DMS53 (cell line): ENCODE measurements at regions not wholly inside any gene's neighbourhood (a gene's known extent, or its start where the extent isn't known, plus 50 kb on each side); places are given as distances from the start of the nearest gene placed in this dataset.
A peak's percentile ranks its signal among the peaks of the same experiment; 100 is the strongest.

Source experiments
- DNase-seq: peaks from one replicate; lab custom pipeline; 2025; lab: John Stamatoyannopoulos, UW

- DNase-seq, result no peak
Observed at GRCh38 chr15:81484086-81484955, 110.3 kb upstream of the TMC3 start.

DNA sequence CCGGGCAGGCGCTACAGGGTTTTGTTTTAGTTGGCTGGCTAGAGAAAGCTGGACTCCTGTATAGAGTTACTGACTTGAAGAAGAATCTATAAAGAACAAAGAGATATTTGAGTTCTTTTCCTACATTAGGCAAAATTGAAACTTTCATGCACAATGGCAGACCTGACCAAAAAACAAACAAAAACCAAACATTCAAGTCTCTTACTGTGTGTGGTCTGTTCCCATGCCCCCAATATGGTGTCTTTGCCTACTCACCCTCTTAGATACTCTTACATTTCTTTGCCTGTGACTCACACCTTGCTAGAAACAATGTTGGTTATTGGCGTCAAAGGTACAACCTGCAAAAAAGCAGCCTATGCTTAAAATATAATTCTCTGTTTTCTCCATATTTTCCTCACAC, 109.5 kb upstream of the TMC3 start:
- no peak for DNase-seq

DNA sequence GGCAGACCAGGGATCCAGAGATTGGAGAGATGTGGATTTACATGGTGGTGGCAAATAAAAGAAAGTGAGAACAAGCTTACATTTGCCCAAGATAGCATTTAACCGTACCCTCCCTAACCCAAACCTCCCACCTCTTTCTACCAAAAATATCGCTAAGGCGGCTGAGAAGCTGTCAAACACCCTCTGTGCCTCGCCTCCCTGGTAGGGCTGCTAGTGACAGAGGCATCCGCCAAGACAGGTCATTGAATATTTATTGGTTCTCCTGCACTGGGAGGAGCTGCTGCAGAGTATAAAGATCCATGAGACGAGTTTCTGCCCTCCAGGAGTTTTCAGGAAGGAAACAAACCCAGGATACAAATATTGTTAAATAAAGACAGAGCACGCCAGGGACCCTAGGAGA, 107.3 kb upstream of the TMC3 start:
- no peak for DNase-seq

DNA sequence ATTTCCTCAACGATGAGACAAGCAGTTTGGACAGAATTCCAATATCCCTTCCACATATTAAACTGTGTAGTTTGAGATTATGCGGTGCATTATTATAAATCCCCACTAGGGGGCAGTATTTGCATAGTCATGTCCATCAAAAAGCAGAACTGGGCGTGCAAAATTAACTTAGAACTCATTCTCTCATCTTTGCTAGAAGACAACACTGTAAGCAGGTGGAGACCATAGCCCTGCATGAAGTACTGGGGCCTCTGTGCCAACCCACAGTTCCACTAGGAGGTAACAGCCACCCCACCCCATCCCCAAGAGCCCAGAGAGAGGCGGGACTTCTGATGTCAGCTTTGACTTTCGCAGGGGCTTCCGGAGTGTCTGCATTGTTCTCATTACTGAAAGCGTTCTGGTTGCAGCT, 106.6 kb upstream of the TMC3 start:
- peak; percentile 73 for DNase-seq

DNA sequence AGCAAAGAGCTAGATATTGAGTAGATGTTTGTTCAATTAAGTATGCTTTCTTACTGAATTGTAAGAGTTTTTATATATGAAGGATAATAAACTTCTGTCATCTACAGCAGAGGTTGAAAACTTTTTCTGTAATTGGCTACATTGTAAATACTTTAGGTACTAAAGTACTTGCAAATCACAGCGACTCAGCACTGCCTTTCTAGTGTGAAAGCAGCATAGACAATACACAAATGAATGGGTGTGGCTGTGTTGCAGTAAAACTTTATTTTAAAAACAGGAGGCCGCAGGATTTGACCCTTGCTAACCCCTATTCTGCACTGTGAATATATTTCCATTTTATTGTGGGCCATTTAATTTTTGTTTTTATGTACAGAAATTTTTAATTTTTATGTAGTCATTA, 104.3 kb upstream of the TMC3 start:
- no peak for DNase-seq

DNA sequence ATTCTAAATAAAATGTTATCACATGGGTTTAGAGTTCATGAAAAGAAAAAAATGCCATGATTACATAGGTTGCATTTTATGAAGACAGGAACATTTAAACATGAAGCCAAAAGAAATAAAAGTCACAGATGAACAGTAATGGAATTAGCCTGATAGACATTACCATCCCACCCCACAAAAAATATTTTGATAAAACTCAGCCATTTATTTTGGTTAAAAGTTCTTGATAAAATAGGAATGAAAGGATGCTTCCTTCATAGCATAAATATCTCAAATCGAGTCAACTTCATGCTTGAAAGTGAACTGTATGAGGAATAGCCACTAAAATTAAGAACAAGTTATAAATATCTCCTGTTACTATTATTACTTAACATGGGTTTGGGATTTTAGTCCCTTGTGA, 101.9 kb upstream of the TMC3 start:
- DNase-seq, result no peak

DNA sequence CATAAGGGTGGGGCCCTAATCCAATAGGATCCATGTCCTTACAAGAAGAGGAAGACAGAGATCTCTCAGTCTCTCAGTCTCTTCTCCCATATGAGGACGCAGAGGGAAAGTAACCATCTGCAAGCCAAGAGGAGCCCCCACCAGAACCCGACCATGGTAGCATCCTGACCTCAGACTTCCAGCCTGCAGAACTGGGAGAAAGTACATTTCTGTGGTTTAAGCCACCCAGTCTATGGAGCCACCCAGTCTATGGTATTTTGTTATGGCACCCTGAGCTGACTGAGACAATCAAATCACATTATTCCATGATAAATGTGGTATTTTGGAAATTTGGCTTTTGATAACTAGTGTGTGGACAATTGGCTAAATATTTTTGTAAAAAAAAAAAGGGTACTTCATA, 101.5 kb upstream of the TMC3 start:
- DNase-seq, result no peak

- DNase-seq, result no peak
Observed at GRCh38 chr15:81473946-81474345, 99.9 kb upstream of the TMC3 start.

GRCh38 chr15:81473177-81473576, 99.2 kb upstream of the TMC3 start:
- no peak for DNase-seq

DNA sequence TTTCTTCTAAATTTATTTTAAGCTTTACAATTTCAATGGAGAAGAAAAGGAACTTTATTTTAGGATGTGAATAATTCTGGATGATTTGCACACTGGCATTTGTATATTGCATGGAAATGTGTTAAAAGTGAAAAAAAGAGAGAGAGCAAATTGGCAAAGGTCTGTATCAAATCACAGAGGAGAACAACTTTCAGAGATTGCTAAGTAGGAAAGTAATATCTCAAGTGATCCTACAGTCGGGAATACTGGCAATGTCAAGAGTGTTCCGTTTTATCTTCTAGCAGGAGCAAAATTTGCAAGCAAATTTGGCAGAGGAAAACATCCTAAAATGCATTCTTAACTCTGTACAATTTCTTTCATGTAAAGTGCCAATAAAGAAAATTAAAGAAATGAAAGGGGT, 97.1 kb upstream of the TMC3 start:
- no peak for DNase-seq

DNA sequence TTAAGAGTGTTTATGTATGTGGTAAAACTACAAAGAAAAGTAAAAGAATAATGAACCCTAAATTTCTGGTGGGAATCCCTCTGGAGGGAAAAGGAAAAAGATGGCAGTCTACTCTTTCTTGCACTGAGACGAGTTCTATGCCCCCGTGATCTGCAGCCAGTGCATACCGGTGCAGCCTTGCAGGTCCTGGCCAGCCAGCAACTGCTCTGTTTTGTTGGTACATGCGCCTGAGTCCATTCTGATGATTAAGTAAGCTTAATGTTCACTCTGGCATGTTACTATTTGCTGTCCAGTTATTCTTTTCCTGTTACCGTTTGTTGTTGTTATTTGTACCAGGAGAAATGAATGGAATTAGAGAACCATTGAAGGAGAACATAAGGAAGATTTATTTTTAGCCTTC, 95.1 kb upstream of the TMC3 start:
- DNase-seq, result no peak

DNA sequence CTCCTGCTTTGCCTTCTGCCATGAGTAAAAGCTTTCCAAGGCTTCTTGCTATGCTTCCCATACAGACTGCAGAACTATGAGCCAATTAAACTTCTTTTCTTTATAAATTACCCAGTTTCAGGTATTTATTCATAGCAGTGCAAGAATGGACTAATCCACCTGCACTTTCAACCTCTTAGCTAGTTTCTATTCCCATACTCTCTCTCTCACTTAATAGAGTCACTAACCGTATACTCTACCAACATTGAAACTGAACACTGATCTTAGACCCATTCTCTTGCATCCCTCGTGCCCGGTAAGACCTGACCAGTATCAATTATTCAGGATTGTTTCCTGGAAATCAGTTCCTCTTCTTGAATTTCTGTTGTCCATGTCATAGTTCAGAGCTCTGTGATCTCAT, 92.7 kb upstream of the TMC3 start:
- DNase-seq, result no peak

GRCh38 chr15:81454024-81454423, 80.0 kb upstream of the TMC3 start:
- DNase-seq, result peak; percentile 56

DNA sequence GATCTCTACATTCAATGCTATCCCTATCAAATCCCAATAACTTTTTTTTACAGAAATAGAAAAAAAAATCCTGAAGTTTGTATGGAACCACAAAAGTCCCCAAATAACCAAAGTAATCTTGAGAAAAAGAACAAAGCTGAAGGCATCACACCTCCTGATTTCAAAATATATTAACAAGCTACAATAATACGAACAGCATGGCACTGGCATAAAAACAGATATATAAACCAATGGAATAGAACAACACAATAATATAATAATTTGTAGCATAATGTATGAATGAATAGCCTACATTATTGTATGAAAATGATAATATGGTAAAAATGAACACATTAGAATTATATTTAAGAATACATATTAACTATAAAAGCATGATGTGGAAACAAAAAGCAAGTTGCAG, 76.7 kb upstream of the TMC3 start:
- DNase-seq, result no peak

DNA sequence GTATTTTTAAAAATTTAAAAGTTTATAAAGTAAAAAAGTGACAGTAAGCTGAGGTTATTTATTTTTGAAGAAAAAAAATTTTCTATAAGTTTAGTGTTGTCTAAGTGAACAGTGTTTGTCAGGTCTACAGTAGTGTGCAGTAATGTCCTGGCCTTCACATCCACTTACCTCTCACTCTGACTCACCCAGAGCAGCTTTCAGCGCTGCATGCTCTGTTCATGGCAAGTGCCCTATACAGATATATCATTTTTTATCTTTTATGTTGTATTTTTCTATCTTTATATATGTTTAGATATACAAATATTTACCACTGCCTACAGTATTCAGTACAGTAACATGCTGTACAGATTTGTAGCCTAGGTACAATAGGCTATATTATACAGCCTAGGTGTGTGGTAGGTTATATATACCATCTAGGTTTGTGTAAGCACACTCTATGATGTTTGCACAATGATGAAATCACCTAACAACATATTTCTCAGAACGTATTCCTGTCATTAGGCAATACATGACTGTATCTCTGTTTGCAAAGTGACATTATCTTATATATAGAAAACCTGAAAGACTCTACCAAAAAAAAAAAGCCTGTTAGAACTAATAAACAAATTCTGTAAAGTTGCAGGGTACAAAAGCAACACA, 75.9 kb upstream of the TMC3 start:
- peak; percentile 87 for DNase-seq

GRCh38 chr15:81443040-81443820, 69.2 kb upstream of the TMC3 start:
- DNase-seq, result no peak

DNA sequence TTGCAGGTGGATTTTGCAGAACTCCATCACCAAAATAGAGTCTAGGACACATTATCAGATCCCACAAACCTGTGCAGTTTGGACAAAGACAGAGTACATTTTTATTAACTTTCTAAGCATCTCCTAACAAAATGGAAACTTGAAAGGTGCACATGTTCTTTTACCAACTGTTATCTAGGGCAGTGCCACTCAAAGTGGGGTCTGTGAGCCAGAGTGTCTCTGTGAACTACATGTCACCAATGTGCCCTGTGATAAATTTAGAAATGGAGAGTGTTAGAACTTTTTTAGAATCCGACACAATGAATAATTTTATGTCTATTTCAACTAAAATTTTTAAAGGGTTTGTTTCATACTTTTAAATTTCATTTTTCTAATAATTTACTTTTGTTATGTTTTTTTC, 68.4 kb upstream of the TMC3 start:
- no peak for DNase-seq

DNA sequence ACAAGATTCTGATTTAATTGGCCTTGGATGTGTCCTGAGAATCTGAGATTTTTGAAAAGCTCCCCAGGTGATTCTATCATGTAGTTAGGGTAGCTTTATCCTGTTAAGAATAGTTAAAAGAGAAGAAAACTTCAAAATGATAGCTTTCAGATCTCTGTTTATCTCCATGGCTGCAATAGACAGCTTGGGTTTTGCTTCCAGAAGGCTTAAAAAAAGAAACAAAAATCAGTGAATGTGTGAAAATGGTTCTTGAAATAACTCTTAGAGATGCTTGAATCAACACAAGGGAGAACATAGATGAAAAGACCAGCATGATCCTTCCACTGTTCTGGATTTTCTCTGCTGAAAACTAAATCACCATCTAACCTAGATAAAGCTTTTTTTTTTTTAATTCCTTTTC, 60.8 kb upstream of the TMC3 start:
- DNase-seq, result no peak

- DNase-seq, result no peak
Observed at GRCh38 chr15:81433462-81433861, 59.4 kb upstream of the TMC3 start.

- no peak for DNase-seq
Observed at GRCh38 chr15:81432179-81432578, 58.2 kb upstream of the TMC3 start.

DNA sequence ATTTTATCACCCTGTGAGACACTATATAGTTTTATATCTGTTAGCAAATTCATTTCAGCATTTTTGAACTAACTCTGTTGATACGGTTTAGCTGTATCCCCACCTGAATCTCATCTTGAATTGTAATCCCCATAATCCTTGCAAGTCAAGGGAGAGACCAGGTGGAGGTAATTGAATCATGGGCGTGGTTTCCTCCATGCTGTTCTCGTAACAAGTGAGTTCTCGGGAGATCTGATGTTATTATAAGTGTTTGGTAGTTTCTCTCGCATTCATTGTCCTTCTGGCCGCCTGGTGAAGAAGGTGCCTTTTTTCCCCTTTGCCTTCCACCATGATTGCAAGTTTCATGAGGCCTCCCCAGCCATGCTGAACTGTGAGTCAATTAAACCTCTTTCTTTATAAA, 53.2 kb upstream of the TMC3 start:
- no peak for DNase-seq

DNA sequence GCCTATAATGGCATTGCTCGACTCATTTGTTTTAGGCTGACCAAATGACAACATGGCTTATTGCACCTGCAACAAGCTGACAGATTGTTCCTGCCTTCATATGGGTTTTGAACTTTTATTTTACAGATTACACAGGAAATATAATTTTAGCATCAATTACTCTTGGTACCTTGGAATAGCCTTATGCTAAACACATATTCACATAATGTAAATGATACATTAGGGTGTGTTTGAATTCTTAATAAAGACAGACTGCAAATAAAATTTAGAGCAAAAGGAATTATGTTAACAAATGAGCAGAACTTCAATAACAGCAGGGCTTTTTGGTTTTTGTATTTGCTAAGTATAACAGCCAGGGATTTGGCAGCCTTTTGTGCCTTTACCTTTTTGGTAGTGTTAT, 51.9 kb upstream of the TMC3 start:
- DNase-seq, result no peak
